Hematopoietic multipotent progenitor cell treated with erythropoietin and hydrocortisone succinate and interleukin-3 and kit ligand, for 6 days (in vitro differentiated cells): ENCODE measurements at regions not wholly inside any gene's neighbourhood (a gene's known extent, or its start where the extent isn't known, plus 50 kb on each side); places are given as distances from the start of the nearest gene placed in this dataset.

ENCODE experiments used
- DNase-seq: peaks from one replicate; pipeline ENCODE4 v3.0.0-alpha.2; 2015

- peak; percentile 92 for DNase-seq
These were observed 66.2 kb upstream of the RREB1 start for GRCh38 chr6:7041511-7042026.

DNA sequence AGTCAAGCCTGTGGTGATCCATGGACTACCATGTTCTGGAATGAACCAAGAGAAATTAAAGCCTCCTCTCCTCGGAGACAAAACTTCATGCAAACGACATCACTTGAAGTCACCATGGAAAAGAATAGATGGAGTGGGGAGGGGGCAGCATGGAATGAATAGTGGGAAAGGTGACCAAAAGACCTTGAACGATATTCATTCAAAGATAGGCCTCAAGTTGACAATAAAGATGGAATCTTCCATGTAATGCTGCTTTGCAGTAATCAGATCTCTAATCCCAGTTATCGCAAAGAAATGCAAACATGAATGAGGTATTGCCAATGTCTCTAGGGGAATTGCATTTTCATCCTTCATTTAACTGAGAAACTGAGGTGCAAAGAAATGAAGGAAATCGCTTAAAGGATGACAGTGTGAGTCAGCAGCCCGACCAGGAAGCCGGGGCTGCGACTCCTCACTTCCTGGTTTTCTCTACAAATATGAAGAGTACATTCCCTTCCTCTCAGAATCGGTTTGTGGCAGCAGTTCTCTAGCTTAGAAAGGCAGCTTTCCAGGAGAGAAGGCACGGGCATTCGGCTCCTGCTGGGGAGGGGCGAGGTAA is 65.6 kb upstream of the RREB1 start:
- DNase-seq: peak; percentile 57

- DNase-seq: no peak
These were observed 64.9 kb upstream of the RREB1 start for GRCh38 chr6:7042654-7043545.

GRCh38 chr6:7045331-7045730 is 62.4 kb upstream of the RREB1 start:
- no peak for DNase-seq

GRCh38 chr6:7045746-7046145 is 62.0 kb upstream of the RREB1 start:
- DNase-seq: no peak

DNA sequence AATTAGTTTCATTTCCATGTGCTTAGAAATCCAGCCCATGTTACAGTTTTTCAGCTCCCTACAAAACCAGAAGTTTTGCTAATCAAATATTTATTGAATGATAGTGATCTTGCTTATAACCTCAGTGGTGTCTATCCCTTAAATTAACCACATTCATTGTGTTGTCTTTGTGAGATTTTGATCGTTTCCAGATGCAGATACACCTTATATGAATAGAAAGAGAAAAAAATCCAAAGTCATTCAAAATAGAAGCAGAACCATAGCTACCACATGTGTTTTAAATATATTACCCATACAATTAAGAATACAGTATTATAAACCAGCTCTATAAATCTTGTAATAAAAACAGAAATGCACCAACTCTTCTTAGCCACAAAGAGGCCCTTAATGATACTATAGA is 60.6 kb upstream of the RREB1 start:
- no peak for DNase-seq

DNA sequence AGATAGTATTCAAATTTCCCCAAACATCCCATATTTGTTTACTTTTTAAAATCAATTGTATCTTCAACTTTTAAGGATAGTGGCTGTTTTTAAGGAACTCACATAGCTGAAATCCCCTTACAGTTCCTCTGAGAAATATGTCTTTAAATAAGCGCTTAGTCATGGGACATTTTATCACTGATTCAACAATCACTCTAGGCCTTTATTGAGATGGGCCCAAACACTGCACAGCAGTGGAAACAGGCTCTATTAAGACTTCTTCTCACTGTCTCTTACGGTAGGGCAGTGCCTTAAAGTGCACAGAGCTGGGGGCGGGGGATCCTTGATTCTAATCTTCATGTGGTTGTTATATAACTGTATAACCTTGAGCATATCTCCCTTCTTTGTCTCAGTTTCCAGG is 59.8 kb upstream of the RREB1 start:
- DNase-seq: peak; percentile 89

DNA sequence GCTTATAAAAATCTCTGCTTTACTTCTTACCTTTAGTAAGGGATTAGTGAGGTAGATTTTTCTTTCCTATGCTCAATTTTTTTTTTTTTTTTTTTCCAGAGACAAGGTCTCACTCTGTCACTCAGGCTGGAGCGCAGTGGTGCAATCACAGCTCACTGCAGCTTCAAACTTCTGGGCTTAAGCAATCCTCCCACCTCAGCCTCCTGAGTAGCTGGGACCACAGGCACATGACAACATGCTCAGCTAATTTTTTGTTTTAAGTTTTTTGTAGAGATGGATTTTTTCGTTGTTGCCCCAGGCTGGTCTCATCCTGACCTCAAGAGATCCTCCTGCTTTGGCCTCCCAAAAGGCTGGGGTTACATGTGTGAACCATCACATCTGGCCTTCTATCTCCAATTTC is 58.9 kb upstream of the RREB1 start:
- DNase-seq: no peak

GRCh38 chr6:7050004-7050403 is 57.8 kb upstream of the RREB1 start:
- no peak for DNase-seq

GRCh38 chr6:7050872-7051779 is 56.6 kb upstream of the RREB1 start:
- peak; percentile 62 for DNase-seq

GRCh38 chr6:7051780-7052442 is 55.9 kb upstream of the RREB1 start:
- peak; percentile 77 for DNase-seq

DNA sequence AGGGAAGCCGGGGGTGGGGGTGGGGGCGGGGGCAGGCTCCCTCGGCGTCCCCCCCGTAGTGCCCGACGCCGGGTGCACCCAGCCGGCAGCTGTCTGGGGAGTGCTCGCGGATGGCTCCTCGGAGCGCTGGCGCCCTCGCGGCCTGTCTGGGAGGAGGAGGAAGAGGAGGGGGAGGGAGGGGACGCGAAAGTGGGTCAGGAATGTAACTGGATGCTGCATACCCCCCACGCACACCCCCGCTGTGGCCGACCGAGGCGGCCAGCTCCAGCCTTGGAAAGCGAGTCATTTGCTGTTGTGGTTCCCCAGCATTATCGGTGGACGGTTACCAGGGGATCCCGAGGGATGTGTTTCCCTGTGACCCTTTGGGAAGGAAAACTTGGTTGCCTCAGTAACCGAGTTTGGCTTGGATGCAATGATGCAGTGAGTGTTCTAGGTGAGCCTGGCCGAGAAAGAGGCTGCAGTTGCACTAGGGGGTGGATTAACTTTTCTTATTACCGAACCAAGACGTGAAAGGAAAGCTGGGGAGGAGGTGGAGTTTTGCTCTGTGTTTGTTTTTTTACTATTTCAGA is 55.2 kb upstream of the RREB1 start:
- DNase-seq: peak; percentile 59

DNA sequence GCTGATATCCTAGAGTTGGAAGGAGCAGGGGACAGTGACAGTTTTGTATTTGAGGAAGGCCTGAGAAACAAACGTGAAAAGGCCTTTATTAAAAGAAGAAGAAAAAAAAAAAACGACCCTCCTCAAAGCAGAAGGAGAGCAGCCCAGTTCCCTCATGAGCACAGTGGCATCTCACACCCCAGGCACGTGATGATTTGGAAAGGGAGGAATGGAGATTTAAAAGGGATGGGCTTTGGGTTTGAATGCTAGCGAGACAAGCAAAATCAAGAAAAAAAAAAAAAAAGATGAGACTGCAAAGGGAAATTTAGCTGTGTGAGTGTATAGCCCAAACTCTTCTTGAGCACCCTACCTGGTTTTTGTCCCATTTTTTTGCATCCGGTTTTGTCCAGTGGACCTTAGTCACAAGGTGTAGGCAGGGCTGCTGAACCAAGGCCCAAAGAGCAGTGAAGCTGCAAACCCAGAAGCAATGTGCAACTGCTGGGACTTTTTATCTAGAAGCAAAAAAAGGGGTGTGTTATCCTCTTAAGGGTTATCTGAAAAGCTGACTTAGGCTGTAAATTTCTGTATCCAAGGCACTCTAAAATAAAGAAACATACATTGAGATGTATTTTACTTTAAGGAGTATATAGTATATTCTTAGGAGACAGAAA is 54.5 kb upstream of the RREB1 start:
- peak; percentile 89 for DNase-seq
